GM06990 (cell line): ENCODE measurements at regions not wholly inside any gene's neighbourhood (a gene's known extent, or its start where the extent isn't known, plus 50 kb on each side); places are given as distances from the start of the nearest gene placed in this dataset.

Experiments
- DNase-seq: peaks from one replicate; pipeline ENCODE4 v3.0.0-alpha.2; 2011; ENCODE audit not compliant: insufficient read length; ENCODE audit errors: extremely low read depth
- H3K27me3 ChIP-seq: replicated peaks from 2 replicates; pipeline ENCODE4 v1.6.0; 2011; ENCODE audit warnings: low read length; ENCODE audit not compliant: control insufficient read depth, insufficient read depth
- H3K36me3 ChIP-seq: 2 replicates; pipeline ENCODE4 v1.5.1; 2011; ENCODE audit warnings: low read length; ENCODE audit not compliant: control insufficient read depth, insufficient read depth
- H3K4me3 ChIP-seq: replicated peaks from 2 replicates; pipeline ENCODE4 v1.5.1; 2011; ENCODE audit warnings: low read depth, mild to moderate bottlenecking, control low read depth, low read length
- TF ChIP-seq, protein P1 (sequence below): IDR thresholded peaks from 2 replicates; pipeline ENCODE4 v1.5.1; 2011; ENCODE audit warnings: low read length, control low read depth, mild to moderate bottlenecking, inconsistent platforms; ENCODE audit not compliant: insufficient read depth, poor library complexity, severe bottlenecking

DNA sequence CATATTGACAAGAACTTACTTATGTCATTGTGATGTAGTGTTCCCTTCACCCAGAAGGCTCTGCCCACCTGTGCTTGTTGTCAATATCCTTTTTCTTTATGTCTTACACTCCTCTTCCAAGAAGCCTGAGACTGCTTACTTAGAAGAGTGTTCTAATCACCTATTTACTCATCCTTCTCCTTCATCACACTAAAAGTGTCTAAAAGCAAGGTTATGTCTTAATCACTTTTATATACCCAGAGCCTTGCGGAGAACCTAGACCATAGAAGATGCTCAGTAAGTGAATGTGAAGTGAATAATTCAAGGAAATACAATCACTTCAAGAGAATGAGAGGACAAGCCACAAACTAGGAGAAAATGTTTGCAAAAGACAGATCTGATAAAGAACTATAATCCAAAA is 177.6 kb upstream of the S100G start:
- Histone ChIP-seq H3K36me3 (no peaks in the 10 kb centered on the region), H3K4me3 (no peak overlapping the region), H3K27me3 (no peaks in the 10 kb centered on the region; the same call in 1 of the 2 replicates)
- TF ChIP-seq, protein P1, sequence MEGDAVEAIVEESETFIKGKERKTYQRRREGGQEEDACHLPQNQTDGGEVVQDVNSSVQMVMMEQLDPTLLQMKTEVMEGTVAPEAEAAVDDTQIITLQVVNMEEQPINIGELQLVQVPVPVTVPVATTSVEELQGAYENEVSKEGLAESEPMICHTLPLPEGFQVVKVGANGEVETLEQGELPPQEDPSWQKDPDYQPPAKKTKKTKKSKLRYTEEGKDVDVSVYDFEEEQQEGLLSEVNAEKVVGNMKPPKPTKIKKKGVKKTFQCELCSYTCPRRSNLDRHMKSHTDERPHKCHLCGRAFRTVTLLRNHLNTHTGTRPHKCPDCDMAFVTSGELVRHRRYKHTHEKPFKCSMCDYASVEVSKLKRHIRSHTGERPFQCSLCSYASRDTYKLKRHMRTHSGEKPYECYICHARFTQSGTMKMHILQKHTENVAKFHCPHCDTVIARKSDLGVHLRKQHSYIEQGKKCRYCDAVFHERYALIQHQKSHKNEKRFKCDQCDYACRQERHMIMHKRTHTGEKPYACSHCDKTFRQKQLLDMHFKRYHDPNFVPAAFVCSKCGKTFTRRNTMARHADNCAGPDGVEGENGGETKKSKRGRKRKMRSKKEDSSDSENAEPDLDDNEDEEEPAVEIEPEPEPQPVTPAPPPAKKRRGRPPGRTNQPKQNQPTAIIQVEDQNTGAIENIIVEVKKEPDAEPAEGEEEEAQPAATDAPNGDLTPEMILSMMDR = no peak
- no peak for DNase-seq

DNA sequence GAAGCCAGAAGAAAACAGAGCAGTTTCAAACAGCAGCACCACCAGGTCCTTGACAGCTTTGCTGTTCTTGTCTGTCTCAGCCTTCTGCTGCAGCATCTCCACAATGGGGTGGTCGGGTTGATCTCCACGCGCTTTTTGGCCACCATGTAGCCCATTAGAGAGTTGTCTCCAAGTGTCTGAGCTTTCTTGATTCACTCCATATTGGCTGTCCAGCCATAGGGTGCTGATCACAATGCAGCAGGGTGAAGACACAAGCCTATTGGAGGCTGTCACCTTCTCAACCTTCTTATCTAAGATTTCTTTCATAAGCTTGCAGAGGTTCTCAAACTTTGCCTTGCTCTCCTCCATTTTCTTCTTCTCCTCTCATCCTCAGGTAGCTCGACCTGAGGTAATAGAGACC is 175.4 kb upstream of the S100G start:
- Histone ChIP-seq H3K27me3 (no peaks in the 10 kb centered on the region), H3K36me3 (no peaks in the 10 kb centered on the region), H3K4me3 (no peak overlapping the region)
- TF ChIP-seq, protein P1 = no peak
- DNase-seq = no peak

DNA sequence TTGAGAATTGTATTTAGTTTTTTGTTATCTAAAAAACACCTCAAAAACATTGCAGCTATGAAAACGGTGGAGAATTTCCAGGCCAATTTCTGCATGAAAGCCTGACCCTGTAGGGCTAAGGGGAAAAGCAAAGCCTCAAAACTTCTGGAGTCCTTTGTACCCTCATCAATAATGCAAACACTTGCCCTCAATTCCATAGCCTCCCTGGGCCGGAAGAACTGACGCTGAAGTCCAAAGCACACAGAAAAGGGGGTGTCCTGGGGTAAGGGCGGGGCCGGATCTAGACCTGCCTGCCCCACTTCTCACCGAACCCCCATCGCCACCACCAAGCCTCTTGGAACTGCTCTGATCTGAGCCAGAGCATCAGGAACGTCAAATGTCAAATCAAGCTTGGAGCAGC is 173.9 kb upstream of the S100G start:
- TF ChIP-seq, protein P1 = no peak
- H3K36me3 ChIP-seq = no peaks in the 10 kb centered on the region
- no peak overlapping the region for H3K4me3 ChIP-seq
- no peak for DNase-seq
- no peaks in the 10 kb centered on the region for H3K27me3 ChIP-seq

DNA sequence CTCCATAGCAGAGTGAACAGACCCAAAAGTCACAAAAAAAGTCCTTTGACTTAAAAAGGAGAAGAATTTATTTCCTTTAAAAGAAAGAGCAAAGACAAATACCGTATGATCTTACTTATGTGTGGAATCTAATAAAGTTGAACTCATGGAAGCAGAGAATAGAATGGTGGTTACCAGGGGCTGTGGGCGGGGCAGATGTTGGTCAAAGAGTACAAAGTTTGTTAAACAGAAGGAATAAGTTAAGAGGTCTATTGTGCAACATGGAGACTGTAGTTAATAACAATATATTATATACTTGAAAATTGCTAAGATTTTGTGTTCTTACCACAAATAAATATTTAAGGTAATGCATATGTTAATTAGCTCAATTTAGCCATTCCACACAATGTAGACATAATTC is 173.3 kb upstream of the S100G start:
- H3K36me3 ChIP-seq = no peaks in the 10 kb centered on the region
- no peak overlapping the region for H3K4me3 ChIP-seq
- TF ChIP-seq, protein P1 = no peak
- no peaks in the 10 kb centered on the region for H3K27me3 ChIP-seq
- DNase-seq = no peak

DNA sequence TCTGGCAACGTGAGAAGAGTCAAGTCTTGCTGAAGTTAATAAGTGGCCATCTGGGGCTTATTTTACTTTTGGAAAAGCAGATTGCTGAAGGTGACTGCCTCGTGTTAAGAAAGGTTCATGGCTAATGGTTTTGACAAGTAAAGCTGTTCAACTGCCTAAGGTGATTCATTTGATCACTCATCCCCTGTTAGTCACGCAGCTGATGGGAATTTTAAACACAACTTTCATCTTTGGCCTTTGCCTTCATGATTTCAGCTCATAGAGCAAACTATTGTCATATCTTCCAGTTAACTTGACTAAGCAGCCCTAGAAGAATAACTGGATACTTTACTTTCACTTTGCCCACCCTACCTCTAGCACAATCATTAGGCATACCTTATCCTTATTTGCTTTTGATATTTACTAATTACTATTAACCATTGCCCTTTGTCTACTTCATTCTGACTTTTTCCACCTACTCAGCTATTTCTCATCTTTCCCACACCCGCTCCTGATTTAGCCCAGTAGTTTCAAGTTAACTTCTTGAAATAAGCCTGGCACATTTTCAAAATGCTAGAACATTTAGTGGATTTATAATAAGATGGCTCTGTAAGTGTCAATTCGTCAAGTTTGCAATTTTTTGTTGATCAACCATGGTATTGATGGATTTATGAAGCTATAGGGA is 170.6 kb upstream of the S100G start:
- H3K27me3 ChIP-seq = no peaks in the 10 kb centered on the region
- TF ChIP-seq, protein P1 = no peak
- H3K4me3 ChIP-seq = no peak overlapping the region
- no peak for DNase-seq
- no peaks in the 10 kb centered on the region for H3K36me3 ChIP-seq

DNA sequence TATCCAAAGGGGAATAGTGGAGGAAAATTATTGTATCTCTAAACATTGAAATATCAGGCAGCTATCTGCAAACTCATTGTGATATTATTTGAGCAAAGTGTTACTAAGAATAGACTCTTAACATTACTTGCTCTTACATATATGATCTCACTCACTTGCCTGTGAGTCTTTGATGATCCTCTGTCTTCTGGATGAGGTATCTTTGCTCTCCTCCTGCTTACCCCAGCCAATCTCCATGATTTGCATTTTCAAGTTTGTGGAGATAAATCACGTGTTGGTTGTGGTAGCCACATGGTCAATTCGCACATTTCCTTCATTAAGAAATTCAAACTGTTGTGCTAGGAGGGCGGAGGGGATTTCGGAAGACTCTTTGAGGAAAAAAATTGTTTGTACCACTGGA is 169.9 kb upstream of the S100G start:
- H3K4me3 ChIP-seq = no peak overlapping the region
- DNase-seq = no peak
- H3K27me3 ChIP-seq = no peaks in the 10 kb centered on the region
- no peaks in the 10 kb centered on the region for H3K36me3 ChIP-seq
- TF ChIP-seq, protein P1 = no peak
